LoVo (cell line): ENCODE measurements at regions not wholly inside any gene's neighbourhood (a gene's known extent, or its start where the extent isn't known, plus 50 kb on each side); places are given as distances from the start of the nearest gene placed in this dataset.

Experiments used
- DNase-seq: peaks from one replicate; pipeline ENCODE4 v3.0.0-alpha.2; 2016; ENCODE audit warnings: low spot score

- no peak for DNase-seq
Observed at GRCh38 chr20:52263757-52264156, 72.2 kb upstream of the ZFP64 start.

DNA sequence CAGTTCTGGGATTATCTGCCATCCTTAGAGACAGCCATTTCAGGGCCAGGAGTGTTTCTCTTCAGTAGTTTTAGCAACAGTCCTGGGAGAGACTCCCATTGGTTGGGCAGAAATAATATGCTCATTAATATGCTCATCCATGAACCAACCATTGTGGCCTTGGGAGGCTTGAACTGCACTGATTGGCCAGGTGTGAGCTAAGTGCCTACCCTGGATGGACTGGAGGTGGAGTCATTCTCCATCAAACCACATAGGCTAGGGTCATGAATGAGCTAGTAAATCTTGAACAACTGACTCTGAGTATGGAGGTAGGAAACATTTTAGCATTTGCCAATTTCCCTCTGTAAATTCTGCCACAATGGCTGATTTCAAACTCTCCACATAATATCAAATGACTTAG is 70.2 kb upstream of the ZFP64 start:
- no peak for DNase-seq

DNA sequence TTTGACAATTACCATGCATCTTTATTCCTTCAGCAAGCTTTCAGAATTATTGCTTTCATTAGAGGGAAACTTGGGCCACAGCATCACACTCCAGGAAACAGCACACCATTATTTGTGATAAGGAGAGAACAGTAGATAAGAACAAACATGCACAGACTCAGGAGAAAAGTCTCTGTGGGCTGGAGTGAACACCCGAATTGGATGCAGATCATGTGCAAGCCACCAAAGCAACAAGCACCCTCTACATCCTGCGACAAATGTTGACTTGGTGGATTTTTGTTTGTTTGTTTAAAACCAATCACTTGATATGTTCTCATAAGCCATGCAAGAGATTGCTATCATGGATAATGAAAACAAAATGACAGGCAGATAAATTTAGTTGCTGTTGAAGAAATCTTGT is 67.7 kb upstream of the ZFP64 start:
- DNase-seq = no peak

- DNase-seq = no peak
Observed at GRCh38 chr20:52256454-52256853, 64.9 kb upstream of the ZFP64 start.

DNA sequence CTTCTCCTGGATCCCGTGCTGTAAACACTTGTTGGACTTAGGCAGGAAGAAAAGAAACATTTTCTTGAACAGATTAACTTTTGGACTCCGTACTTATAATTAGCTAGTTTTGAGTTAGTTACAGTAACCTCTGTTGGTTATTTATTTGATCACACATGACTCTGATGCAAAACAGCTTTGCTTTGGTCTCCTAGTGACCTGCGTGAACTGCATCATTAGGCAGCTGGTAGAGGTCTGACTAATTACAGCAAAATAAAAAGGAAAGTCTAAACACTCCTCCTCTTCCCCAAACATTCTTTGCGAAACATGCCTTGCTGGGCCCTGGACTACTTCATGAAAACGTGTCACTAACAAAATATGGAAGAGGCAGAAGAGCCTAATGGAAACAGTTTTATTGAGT is 61.1 kb upstream of the ZFP64 start:
- DNase-seq = no peak

DNA sequence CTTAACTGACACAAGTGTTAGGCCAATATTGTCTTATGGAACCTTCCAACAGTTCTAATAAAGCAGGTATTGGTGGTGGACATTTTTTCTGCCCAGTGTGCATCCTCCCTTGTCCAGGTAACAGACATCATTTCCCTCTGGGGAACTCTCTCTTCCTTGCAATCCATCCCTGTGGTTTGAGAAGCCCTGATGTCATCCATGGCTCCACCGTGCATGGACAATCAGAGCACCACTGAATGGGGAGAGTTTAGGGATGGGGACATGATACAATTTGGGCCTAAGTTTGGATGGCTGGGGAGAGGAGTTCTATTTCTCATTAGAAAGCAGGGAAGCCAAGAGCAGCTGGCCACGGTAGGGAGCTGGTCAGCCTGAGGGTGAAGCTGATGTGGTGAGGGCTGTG is 60.2 kb upstream of the ZFP64 start:
- DNase-seq = no peak

- no peak for DNase-seq
Observed at GRCh38 chr20:52251136-52251700, 59.6 kb upstream of the ZFP64 start.

DNA sequence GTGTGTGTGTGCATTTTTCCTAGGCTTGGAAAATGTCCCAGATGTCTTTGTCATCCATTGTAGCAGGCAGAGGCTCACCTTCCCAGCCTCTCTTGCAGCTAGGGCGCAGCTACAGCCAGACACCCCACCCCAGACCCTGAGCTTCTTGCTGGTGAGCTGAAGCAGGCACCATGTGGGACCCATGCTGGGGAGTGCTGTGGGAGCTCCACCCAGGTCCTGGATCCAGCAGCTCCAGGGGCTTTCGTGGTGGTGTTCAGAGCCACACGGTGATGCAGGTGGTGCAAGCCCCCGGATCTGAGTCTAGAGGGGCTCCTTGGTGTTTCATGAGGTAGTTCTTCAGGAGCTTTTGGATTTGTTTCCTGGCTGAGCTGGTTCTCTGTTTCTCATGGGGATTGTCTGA is 56.0 kb upstream of the ZFP64 start:
- DNase-seq = no peak

DNA sequence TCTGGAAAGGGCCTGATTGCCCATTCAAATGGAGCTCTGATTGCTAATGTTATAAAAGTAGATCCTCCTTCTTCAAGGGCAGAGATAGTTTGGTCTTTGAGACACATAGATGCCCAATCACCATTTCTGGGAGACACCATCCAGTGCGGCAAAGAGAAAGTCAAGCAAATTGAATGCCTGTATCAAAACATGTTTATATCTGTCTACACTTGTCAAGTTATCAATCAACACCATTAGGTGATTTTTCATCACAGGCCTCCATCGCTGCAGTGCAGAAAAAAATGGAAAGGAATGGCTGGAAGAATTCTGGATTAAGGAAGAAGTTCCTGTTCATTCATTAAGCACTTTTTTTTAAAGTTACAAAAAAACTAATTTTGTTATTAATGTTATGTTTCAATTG is 54.8 kb upstream of the ZFP64 start:
- no peak for DNase-seq

- DNase-seq = no peak
Observed at GRCh38 chr20:52244702-52245101, 53.1 kb upstream of the ZFP64 start.

DNA sequence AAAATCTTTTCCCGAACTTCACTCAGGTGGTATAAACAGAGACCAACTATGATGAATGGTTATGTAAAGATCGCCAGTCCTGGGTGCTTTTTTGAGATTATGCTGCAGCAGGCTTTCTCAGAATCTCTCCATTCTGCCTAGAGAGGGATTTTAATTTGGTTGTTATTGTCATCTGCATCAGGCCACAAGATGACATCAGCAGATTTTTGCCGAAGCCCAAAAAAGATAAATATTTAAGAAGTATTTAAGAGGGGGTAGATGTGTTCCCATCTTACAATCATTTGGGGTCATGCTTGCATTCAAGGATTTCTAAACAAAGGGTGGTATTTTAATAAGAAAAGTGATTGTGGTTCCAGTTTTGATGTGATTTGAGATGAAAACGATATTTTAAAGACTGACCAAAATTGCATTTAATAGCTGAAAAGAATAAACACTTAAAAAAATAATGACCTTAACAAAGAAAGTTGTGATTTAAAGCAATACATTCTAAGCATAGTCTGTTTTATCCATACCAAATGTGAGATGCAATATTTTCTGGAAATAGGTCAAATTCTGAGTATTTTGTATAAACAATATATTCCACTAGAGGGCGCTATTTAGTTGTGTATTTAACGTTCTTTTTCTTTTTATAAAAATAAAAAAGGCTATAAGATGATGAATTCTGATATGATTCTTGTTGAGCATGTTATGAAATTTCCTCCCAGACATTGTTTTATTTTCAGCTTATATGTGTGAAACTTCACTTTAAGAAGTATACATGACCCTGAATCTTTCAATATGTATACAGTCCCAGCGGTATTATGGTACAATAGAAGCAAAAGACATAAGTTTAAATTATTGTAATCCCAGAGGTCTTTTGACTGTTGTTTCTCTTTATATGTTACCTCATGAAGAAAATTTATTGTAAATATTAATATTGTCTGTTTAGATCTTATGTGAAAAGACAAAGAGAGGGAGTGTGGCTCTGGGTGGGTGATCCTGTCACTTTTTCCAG is 51.0 kb upstream of the ZFP64 start:
- peak; percentile 33 for DNase-seq
